GM23338 (cell line): ENCODE measurements at regions not wholly inside any gene's neighbourhood (a gene's known extent, or its start where the extent isn't known, plus 50 kb on each side); places are given as distances from the start of the nearest gene placed in this dataset.
"Not testable (repeated sequence)": the region's sequence is repeated elsewhere in the genome, so short reads cannot be mapped to it uniquely, and the experiment has no call there.

Experiments used
- ATAC-seq: fragments of 200-7000 bp; cut with Tn5 transposase; 3 replicates; pipeline ENCODE4 v1.9.1; 2020
- DNase-seq: peaks from one replicate; pipeline ENCODE4 v3.0.0-alpha.2; 2015; ENCODE audit warnings: low spot score
- H2AFZ ChIP-seq: fragments of 200-600 bp; sonication (generic); 2 replicates; pipeline ENCODE4 v1.8.0; 2016; ENCODE audit warnings: antibody characterized with exemption, mild to moderate bottlenecking, moderate library complexity
- H3F3A ChIP-seq: fragments of 200-600 bp; sonication (generic); replicated peaks from 2 replicates; pipeline ENCODE4 v1.8.0; 2017; ENCODE audit warnings: antibody characterized with exemption, mixed run types, low read depth
- H3K27ac ChIP-seq: fragments of 200-600 bp; sonication (generic); 2 replicates; pipeline ENCODE4 v1.6.1; 2016; ENCODE audit warnings: low read depth
- H3K27me3 ChIP-seq: fragments of 200-600 bp; sonication (generic); 2 replicates; pipeline ENCODE4 v1.8.0; 2016; ENCODE audit warnings: mild to moderate bottlenecking, mixed run types, moderate library complexity; ENCODE audit not compliant: insufficient read depth
- H3K36me3 ChIP-seq: fragments of 200-600 bp; sonication (generic); 2 replicates; pipeline ENCODE4 v1.8.0; 2016; ENCODE audit warnings: mild to moderate bottlenecking; ENCODE audit not compliant: insufficient read depth
- H3K4me1 ChIP-seq: fragments of 200-600 bp; sonication (generic); 2 replicates; pipeline ENCODE4 v1.8.0; 2016; ENCODE audit warnings: mild to moderate bottlenecking, moderate library complexity; ENCODE audit not compliant: insufficient read depth
- H3K4me2 ChIP-seq: fragments of 200-600 bp; sonication (generic); 2 replicates; pipeline ENCODE4 v1.7.1; 2017; ENCODE audit warnings: mixed run types
- H3K4me3 ChIP-seq: fragments of 200-600 bp; sonication (generic); 2 replicates; pipeline ENCODE4 v1.6.1; 2016; ENCODE audit warnings: mixed run types
- H3K79me2 ChIP-seq: fragments of 200-600 bp; sonication (generic); replicated peaks from 2 replicates; pipeline ENCODE4 v1.8.0; 2017; ENCODE audit warnings: mild to moderate bottlenecking; ENCODE audit not compliant: insufficient read depth
- H3K9me2 ChIP-seq: fragments of 200-600 bp; sonication (generic); 2 replicates; pipeline ENCODE4 v1.8.0; 2017; ENCODE audit not compliant: insufficient read depth
- H4K20me1 ChIP-seq: fragments of 200-600 bp; sonication (generic); replicated peaks from 2 replicates; pipeline ENCODE4 v1.8.0; 2017; ENCODE audit warnings: mild to moderate bottlenecking; ENCODE audit not compliant: insufficient read depth
- H3K27ac Mint-ChIP-seq: 2 replicates; pipeline ENCODE4 v1.8.0; 2020; ENCODE audit warnings: inconsistent platforms, mild to moderate bottlenecking, moderate library complexity, mixed read lengths
- H3K27me3 Mint-ChIP-seq: 3 replicates; pipeline ENCODE4 v1.8.0; 2022; ENCODE audit warnings: low read depth, mild to moderate bottlenecking, moderate library complexity, mixed read lengths, inconsistent platforms; ENCODE audit not compliant: insufficient read depth, poor library complexity
- H3K36me3 Mint-ChIP-seq: 3 replicates; pipeline ENCODE4 v1.8.0; 2021; ENCODE audit warnings: low read depth, mild to moderate bottlenecking, inconsistent platforms, moderate library complexity, mixed read lengths
- H3K4me1 Mint-ChIP-seq: 3 replicates; pipeline ENCODE4 v1.8.0; 2020; ENCODE audit warnings: mild to moderate bottlenecking, inconsistent platforms, mixed read lengths
- H3K4me3 Mint-ChIP-seq: 3 replicates; pipeline ENCODE4 v1.8.0; 2021; ENCODE audit warnings: moderate library complexity, mild to moderate bottlenecking, inconsistent platforms, mixed read lengths
- H3K9me3 Mint-ChIP-seq: 3 replicates; pipeline ENCODE4 v1.8.0; 2020; ENCODE audit warnings: moderate library complexity, mild to moderate bottlenecking, inconsistent platforms, mixed read lengths
- CTCF ChIP-seq, 2 experiments: fragments of 200-600 bp in 1 of 2; sonication (generic) in 1 of 2; conservative IDR thresholded peaks; 2 replicates each; pipeline versions ENCODE4 v1.5.1 to v1.6.1; 2016 to 2017; ENCODE audit warnings: antibody characterized with exemption in 2 of 2, low read depth in 2 of 2, mild to moderate bottlenecking in 2 of 2, moderate library complexity in 1 of 2
- EZH2phosphoT487 ChIP-seq: fragments of 200-600 bp; sonication (generic); IDR thresholded peaks from one replicate; pipeline ENCODE4 v1.8.1; 2018; ENCODE audit warnings: antibody characterized with exemption; ENCODE audit not compliant: unreplicated experiment
- JUNB ChIP-seq: IDR thresholded peaks from one replicate; pipeline ENCODE4 v1.6.1; 2016; ENCODE audit warnings: antibody characterized with exemption; ENCODE audit not compliant: unreplicated experiment
- NANOG ChIP-seq: IDR thresholded peaks from 2 replicates; pipeline ENCODE4 v1.6.1; 2016; ENCODE audit warnings: antibody characterized with exemption, borderline replicate concordance
- POLR2AphosphoS5 ChIP-seq: IDR thresholded peaks from 2 replicates; pipeline ENCODE4 v1.6.1; 2016; ENCODE audit warnings: antibody characterized with exemption, low read depth
- REST ChIP-seq: IDR thresholded peaks from one replicate; pipeline ENCODE4 v1.6.1; 2018; ENCODE audit warnings: antibody characterized with exemption; ENCODE audit not compliant: unreplicated experiment
- STAT1 ChIP-seq: IDR thresholded peaks from one replicate; pipeline ENCODE4 v1.6.1; 2016; ENCODE audit warnings: antibody characterized with exemption; ENCODE audit not compliant: unreplicated experiment
- ZNF114 ChIP-seq: fragments of 250-450 bp; sonication (Bioruptor Pico); IDR thresholded peaks from 2 replicates; pipeline ENCODE4 v1.5.0; 2020; ENCODE audit warnings: mild to moderate bottlenecking, moderate library complexity
- ZNF331 ChIP-seq: fragments of 250-450 bp; sonication (Bioruptor Pico); IDR thresholded peaks from 2 replicates; pipeline ENCODE4 v1.5.0; 2020; ENCODE audit warnings: low read depth, mild to moderate bottlenecking, moderate library complexity
- ZNF462 ChIP-seq: fragments of 250-450 bp; sonication (Bioruptor Pico); IDR thresholded peaks from 2 replicates; pipeline ENCODE4 v1.5.0; 2020; ENCODE audit warnings: mild to moderate bottlenecking, moderate library complexity

- TF ChIP-seq ZNF462 (CRISPR knock-in tag): no peak
- TF ChIP-seq NANOG: no peak
- TF ChIP-seq REST: no peak
- TF ChIP-seq ZNF331 (CRISPR knock-in tag): no peak
- no peak for TF ChIP-seq JUNB
- no peak for TF ChIP-seq CTCF (conservative IDR thresholded peaks at IDR 0.05; ENCODE audit: low read depth in 2 of 2)
- TF ChIP-seq POLR2AphosphoS5: no peak
- TF ChIP-seq STAT1: no peak
- no peak for TF ChIP-seq ZNF114 (CRISPR knock-in tag)
- no peak for TF ChIP-seq EZH2phosphoT487
Measured at GRCh38 chr2:2645162-2645855, 314.2 kb upstream of the MYT1L start (continued).

GRCh38 chr2:2644751-2645150 lies 313.7 kb upstream of the MYT1L start:
- H3K4me1 ChIP-seq, H3K4me3 Mint-ChIP-seq, H3K4me1 Mint-ChIP-seq, H3K9me3 Mint-ChIP-seq, H3K27ac Mint-ChIP-seq, H3K9me2 ChIP-seq, H3K4me2 ChIP-seq, H3K27me3 ChIP-seq, H3K27ac ChIP-seq, H3K4me3 ChIP-seq, H3K36me3 Mint-ChIP-seq, ATAC-seq, H3K27me3 Mint-ChIP-seq, H3K79me2 ChIP-seq, H3K36me3 ChIP-seq, H2AFZ ChIP-seq, H3F3A ChIP-seq, H4K20me1 ChIP-seq, DNase-seq: not testable (repeated sequence)
